IgD-negative memory B cell (primary cell): ENCODE measurements at regions not wholly inside any gene's neighbourhood (a gene's known extent, or its start where the extent isn't known, plus 50 kb on each side); places are given as distances from the start of the nearest gene placed in this dataset.
A peak's percentile ranks its signal among the peaks of the same experiment; 100 is the strongest.
"Not testable (repeated sequence)": the region's sequence is repeated elsewhere in the genome, so short reads cannot be mapped to it uniquely, and the experiment has no call there.

ENCODE experiments used
- H3K27ac Mint-ChIP-seq, 3 donors: one replicate each; pipeline ENCODE4 v1.8.0; 2020 to 2022; ENCODE audit warnings: mild to moderate bottlenecking in 3 of 3, mixed read lengths in 3 of 3, moderate library complexity in 1 of 3
- H3K27me3 Mint-ChIP-seq: one replicate; pipeline ENCODE4 v1.8.0; 2021; ENCODE audit warnings: mixed read lengths
- H3K36me3 Mint-ChIP-seq: one replicate; pipeline ENCODE4 v1.8.0; 2020; ENCODE audit warnings: mild to moderate bottlenecking, mixed read lengths
- H3K4me1 Mint-ChIP-seq, 3 donors: one replicate each; pipeline ENCODE4 v1.8.0; 2020 to 2022; ENCODE audit warnings: mixed read lengths in 3 of 3, mild to moderate bottlenecking in 1 of 3
- H3K4me3 Mint-ChIP-seq, 4 donors: one replicate each; pipeline ENCODE4 v1.8.0; 2020 to 2022; ENCODE audit warnings: mild to moderate bottlenecking in 4 of 4, mixed read lengths in 4 of 4, moderate library complexity in 3 of 4
- H3K9me3 Mint-ChIP-seq, 3 donors: one replicate each; pipeline ENCODE4 v1.8.0; 2020 to 2021; ENCODE audit warnings: mixed read lengths in 3 of 3, mild to moderate bottlenecking in 1 of 3

DNA sequence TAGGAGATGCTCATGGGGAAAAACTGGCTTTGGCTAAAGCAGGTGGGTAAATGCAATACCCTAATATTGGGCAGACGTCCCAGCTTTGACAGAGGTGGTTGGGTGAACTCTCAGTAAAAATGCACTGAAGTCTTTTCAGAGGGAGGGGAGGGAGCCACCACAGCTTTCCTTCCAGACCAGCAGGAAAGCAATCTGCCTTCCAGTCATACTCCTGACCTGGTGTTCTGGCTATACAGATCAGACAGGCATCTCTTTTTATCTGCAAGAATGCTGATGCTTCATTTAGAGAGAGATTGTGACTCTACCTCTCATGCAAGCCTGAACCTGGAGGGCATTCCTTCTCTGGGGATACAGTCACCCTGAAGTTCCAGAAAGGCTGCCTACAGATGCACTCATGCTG, 52.6 kb upstream of the ICA1 start:
- Mint-ChIP-seq H3K9me3 (peaks cover 5 to 14% (median 10%) of the 10 kb centered on the region in 3 donors), H3K36me3 (peaks cover 3% of the 10 kb centered on the region), H3K27ac (no peak overlapping the region), H3K4me1 (no peaks in the 10 kb centered on the region), H3K27me3 (peaks cover 25% of the 10 kb centered on the region), H3K4me3 (no peak overlapping the region)

GRCh38 chr7:8319115-8319514, 57.1 kb upstream of the ICA1 start:
- peaks cover 2% of the 10 kb centered on the region for H3K36me3 Mint-ChIP-seq
- peaks cover 17% of the 10 kb centered on the region for H3K27me3 Mint-ChIP-seq
- H3K4me1 Mint-ChIP-seq, result no peaks in the 10 kb centered on the region
- H3K9me3 Mint-ChIP-seq, result peaks cover 4 to 10% (median 8%) of the 10 kb centered on the region in 3 donors
- no peak overlapping the region for H3K27ac Mint-ChIP-seq
- no peak overlapping the region for H3K4me3 Mint-ChIP-seq

DNA sequence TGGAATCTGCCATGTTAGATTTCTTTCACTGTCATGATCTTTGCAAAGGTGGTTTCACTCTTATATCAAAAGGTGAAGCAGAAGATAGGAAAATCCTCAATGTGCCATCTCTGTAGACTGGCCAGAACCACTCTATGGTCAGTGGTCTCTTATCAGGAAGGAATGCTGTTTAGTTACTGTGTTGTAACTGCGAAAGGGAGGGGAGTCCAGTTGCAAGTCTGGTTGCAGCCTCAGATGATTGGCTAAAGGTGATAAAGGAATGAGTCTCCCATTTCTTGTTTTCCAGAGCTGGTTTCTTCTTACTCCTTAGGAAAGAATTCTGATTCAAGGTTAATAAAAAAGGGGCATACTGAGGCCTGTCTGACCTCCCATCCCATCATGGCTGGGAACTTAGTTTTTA, 58.2 kb upstream of the ICA1 start:
- Mint-ChIP-seq H3K36me3 (peaks cover 2% of the 10 kb centered on the region), H3K4me3 (no peak overlapping the region), H3K4me1 (no peaks in the 10 kb centered on the region), H3K27me3 (peaks cover 17% of the 10 kb centered on the region), H3K27ac (no peak overlapping the region), H3K9me3 (peaks cover 3 to 10% (median 8%) of the 10 kb centered on the region in 3 donors)

- no peaks in the 10 kb centered on the region for H3K4me1 Mint-ChIP-seq
- peaks cover 2% of the 10 kb centered on the region for H3K36me3 Mint-ChIP-seq
- H3K27me3 Mint-ChIP-seq, result peaks cover 15% of the 10 kb centered on the region
- no peak overlapping the region for H3K27ac Mint-ChIP-seq
- no peak overlapping the region for H3K4me3 Mint-ChIP-seq
- H3K9me3 Mint-ChIP-seq, result peaks cover 3 to 10% (median 8%) of the 10 kb centered on the region in 3 donors
Measured at GRCh38 chr7:8321312-8321711, 59.3 kb upstream of the ICA1 start.

DNA sequence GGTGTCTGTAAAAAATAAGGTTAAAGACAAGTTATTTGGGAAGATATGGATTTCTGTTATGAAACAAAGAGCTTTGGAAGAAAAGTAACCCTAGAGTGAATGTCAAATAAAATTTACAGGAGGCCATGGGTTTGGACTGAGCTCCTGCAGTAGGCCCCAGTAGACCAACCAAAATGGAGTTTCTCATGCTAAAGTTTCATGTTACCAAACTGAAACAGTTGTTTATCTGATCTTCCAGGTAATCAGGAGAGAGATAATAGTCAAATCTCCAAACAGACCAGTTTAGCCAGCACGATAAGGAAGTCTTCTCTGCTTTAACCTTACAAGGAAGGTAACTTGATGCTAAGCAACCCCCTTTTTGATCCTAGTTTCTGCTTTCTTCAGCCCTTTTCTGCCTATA, 60.7 kb upstream of the ICA1 start:
- no peaks in the 10 kb centered on the region for H3K4me1 Mint-ChIP-seq
- peaks cover 3% of the 10 kb centered on the region for H3K36me3 Mint-ChIP-seq
- no peak overlapping the region for H3K4me3 Mint-ChIP-seq
- H3K9me3 Mint-ChIP-seq, result peaks cover 3 to 8% (median 7%) of the 10 kb centered on the region in 3 donors
- H3K27me3 Mint-ChIP-seq, result peaks cover 12% of the 10 kb centered on the region
- H3K27ac Mint-ChIP-seq, result no peak overlapping the region

DNA sequence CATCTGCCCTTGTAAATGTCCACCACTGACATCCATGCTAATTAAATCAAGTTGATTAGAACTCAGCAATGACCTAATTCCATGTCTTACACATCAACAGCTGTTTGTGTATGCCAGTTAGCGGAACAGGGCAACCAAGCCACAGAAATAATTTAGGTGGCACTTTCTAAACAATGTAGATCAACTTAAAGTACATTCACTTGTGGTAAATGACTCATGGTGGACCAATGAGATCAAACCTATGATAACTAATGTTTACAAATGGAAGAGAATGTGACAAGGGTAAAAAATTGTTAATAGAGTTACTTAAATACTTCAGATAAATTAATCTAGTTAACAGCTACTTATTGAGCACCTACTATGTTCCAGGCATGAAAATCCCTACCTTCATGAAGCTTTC, 63.1 kb upstream of the ICA1 start:
- no peak overlapping the region for H3K27ac Mint-ChIP-seq
- H3K4me3 Mint-ChIP-seq, result no peak overlapping the region
- no peaks in the 10 kb centered on the region for H3K4me1 Mint-ChIP-seq
- peaks cover 3% of the 10 kb centered on the region for H3K36me3 Mint-ChIP-seq
- peaks cover 7% of the 10 kb centered on the region for H3K27me3 Mint-ChIP-seq
- H3K9me3 Mint-ChIP-seq, result peaks cover 0 to 2% (median 1%) of the 10 kb centered on the region in 3 donors

- Mint-ChIP-seq H3K9me3 (peaks cover 0 to 2% (median 0%) of the 10 kb centered on the region in 3 donors), H3K27ac (no peak overlapping the region), H3K4me3 (no peak overlapping the region), H3K27me3 (peaks cover 9% of the 10 kb centered on the region), H3K4me1 (no peaks in the 10 kb centered on the region), H3K36me3 (peaks cover 3% of the 10 kb centered on the region)
Measured at GRCh38 chr7:8327199-8327598, 65.2 kb upstream of the ICA1 start.

GRCh38 chr7:8338206-8338605, 76.2 kb upstream of the ICA1 start:
- Mint-ChIP-seq H3K9me3 (no peaks in the 10 kb centered on the region), H3K36me3 (no peaks in the 10 kb centered on the region), H3K4me1 (no peaks in the 10 kb centered on the region), H3K27ac (no peak overlapping the region), H3K4me3 (no peak overlapping the region), H3K27me3 (peaks cover 2% of the 10 kb centered on the region)

DNA sequence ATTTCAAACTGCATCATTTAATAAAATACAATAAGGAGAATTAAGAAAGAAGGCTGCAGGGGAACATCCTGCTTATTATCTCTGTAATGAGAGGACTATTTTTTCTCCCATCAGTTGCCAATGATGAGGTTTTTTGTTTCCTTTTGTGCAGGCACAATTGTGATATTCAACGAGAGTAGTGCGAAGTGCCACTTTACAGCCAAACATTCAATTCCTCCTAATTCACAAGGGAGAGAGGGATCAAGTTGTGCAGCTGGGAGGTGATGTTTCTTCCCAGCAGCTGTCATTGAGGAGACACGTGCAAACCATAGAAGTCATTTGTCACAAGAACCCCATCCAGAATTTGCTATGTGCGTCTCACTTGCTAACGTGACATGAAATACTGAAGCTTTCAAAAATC, 81.6 kb upstream of the ICA1 start:
- Mint-ChIP-seq H3K4me1 (no peaks in the 10 kb centered on the region), H3K9me3 (peaks cover 0 to 4% (median 3%) of the 10 kb centered on the region in 3 donors), H3K27me3 (peaks cover 2% of the 10 kb centered on the region), H3K27ac (no peak overlapping the region), H3K36me3 (no peaks in the 10 kb centered on the region), H3K4me3 (no peak overlapping the region)

- H3K9me3 Mint-ChIP-seq, H3K4me3 Mint-ChIP-seq, H3K4me1 Mint-ChIP-seq, H3K27ac Mint-ChIP-seq, H3K27me3 Mint-ChIP-seq, H3K36me3 Mint-ChIP-seq: not testable (repeated sequence)
Measured at GRCh38 chr7:8347395-8347794, 85.4 kb upstream of the ICA1 start.

DNA sequence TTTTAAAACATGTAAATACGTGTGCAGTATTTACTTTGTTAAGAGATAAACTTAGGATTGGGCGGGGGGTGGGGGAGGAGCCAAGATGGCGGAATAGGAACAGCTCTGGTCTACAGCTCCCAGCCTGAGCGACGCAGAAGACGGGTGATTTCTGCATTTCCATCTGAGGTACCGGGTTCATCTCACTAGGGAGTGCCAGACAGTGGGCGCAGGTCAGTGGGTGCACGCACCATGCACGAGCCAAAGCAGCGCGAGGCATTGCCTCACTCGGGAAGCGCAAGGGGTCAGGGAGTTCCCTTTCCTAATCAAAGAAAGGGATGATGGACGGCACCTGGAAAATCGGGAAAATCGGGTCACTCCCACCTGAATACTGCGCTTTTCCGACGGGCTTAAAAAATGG, 81.8 kb upstream of the NXPH1 start:
- not testable (repeated sequence) for H3K36me3 Mint-ChIP-seq, H3K27ac Mint-ChIP-seq, H3K9me3 Mint-ChIP-seq, H3K4me3 Mint-ChIP-seq, H3K27me3 Mint-ChIP-seq, H3K4me1 Mint-ChIP-seq

DNA sequence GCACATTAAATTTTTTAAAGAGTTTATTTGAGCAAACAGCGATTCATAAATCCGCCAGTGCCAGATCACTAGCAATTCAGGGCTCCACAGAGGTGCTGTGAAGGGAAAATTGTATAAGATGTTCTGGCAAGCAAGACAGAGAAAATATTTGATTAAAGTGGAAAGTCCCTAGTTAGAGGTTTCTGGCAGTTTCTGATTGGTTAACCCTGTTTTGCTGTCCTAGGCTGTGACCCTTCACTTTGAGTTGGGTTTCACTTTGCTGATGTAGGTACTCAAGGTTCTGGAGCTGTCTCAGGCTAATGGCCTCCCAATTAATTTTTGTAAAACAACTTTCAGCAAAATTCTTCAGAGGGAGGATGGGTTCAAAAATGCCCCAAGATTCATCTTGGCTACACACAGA, 79.4 kb upstream of the NXPH1 start:
- no peaks in the 10 kb centered on the region for H3K9me3 Mint-ChIP-seq
- H3K27ac Mint-ChIP-seq, result no peak overlapping the region
- no peaks in the 10 kb centered on the region for H3K4me1 Mint-ChIP-seq
- peaks cover 10% of the 10 kb centered on the region for H3K27me3 Mint-ChIP-seq
- H3K36me3 Mint-ChIP-seq, result no peaks in the 10 kb centered on the region
- no peak overlapping the region for H3K4me3 Mint-ChIP-seq

- no peaks in the 10 kb centered on the region for H3K4me1 Mint-ChIP-seq
- no peaks in the 10 kb centered on the region for H3K9me3 Mint-ChIP-seq
- H3K27me3 Mint-ChIP-seq, result peaks cover 10% of the 10 kb centered on the region
- H3K27ac Mint-ChIP-seq, result no peak overlapping the region
- H3K36me3 Mint-ChIP-seq, result no peaks in the 10 kb centered on the region
- no peak overlapping the region for H3K4me3 Mint-ChIP-seq
Measured at GRCh38 chr7:8354503-8354902, 78.9 kb upstream of the NXPH1 start.

- H3K27me3 Mint-ChIP-seq, result peaks cover 10% of the 10 kb centered on the region
- H3K4me3 Mint-ChIP-seq, result peak overlapping the region in 1 of 4 donors; percentile 3
- no peaks in the 10 kb centered on the region for H3K9me3 Mint-ChIP-seq
- H3K36me3 Mint-ChIP-seq, result no peaks in the 10 kb centered on the region
- H3K4me1 Mint-ChIP-seq, result no peaks in the 10 kb centered on the region
- no peak overlapping the region for H3K27ac Mint-ChIP-seq
Measured at GRCh38 chr7:8356071-8356470, 77.3 kb upstream of the NXPH1 start.

- Mint-ChIP-seq H3K27me3 (peaks cover 14% of the 10 kb centered on the region), H3K27ac (no peak overlapping the region), H3K4me1 (no peaks in the 10 kb centered on the region), H3K9me3 (no peaks in the 10 kb centered on the region), H3K36me3 (no peaks in the 10 kb centered on the region), H3K4me3 (no peak overlapping the region)
Measured at GRCh38 chr7:8357536-8357935, 75.9 kb upstream of the NXPH1 start.

DNA sequence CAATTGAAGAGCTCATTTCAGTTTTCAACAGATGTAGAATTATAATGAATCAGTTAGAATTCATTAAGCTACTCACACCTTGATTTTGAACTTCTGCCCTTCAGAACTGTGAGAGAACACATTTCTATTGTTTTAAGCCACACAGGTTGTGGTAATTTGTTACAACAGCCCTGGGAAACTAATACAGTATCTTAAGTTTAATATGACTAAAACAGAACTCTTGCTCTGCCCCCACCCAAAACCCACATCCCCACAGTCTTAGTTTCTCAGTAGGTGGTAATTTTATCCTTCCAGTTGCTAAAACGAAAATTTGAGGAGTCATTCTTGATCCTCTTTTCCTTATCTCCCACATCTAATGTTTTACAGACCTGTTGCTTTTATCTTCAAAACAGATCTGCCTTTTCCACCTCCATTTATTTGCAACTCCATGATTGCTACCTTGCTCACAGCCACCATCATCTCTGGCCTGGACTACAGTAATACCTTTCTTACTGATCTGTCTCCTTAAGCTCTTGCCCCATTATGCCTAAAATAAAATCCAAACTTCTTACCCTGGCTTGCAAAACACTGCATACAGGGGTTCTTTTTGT, 72.8 kb upstream of the NXPH1 start:
- H3K36me3 Mint-ChIP-seq, result no peaks in the 10 kb centered on the region
- no peaks in the 10 kb centered on the region for H3K9me3 Mint-ChIP-seq
- no peak overlapping the region for H3K4me3 Mint-ChIP-seq
- H3K27ac Mint-ChIP-seq, result no peak overlapping the region
- H3K27me3 Mint-ChIP-seq, result peaks cover 8% of the 10 kb centered on the region
- no peaks in the 10 kb centered on the region for H3K4me1 Mint-ChIP-seq
